HEK293T (cell line): ENCODE measurements at regions not wholly inside any gene's neighbourhood (a gene's known extent, or its start where the extent isn't known, plus 50 kb on each side); places are given as distances from the start of the nearest gene placed in this dataset.

Experiments
- BHLHE40 ChIP-seq: fragments of 450-650 bp; IDR thresholded peaks from 2 replicates; pipeline ENCODE4 v1.6.1; 2016; ENCODE audit warnings: mild to moderate bottlenecking, moderate library complexity, borderline replicate concordance
- FOXA1 ChIP-seq: fragments of 450-650 bp; IDR thresholded peaks from 2 replicates; pipeline ENCODE4 v1.6.1; 2016; ENCODE audit warnings: mild to moderate bottlenecking

DNA sequence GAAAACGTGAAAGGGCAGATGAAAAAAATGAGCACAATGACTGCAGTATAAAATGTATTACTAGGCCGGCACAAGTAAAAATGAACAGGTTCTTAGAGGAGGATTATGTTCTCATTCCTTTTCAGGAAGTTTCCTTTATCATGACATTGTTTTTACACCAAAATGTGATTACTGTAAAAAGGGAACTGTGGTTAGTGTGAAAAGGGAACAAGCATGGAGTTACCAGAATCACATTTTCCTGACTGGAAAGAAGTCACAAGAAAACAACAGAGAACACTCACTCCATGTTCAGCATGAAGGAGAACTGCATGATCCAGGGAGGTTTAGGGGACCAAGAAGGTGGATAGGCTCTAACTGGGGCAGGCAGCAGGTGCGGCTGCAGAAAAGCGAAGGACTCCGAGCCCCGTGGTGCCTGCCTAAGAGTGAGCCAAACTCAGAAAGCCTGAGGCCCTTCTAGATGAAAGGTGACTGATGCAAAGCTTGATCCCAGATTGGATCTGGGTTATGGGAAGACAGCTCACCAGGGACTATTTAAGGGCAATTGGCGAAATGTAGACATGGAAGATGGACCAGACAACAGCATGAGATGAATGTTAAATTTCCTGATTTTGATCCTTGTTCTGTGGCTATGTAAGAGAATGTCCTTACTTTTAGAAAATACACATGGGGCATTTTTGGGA lies 77.3 kb downstream of the CCR1 start:
- no peak for TF ChIP-seq BHLHE40
- no peak for TF ChIP-seq FOXA1
